ENCODE measurements at regions not wholly inside any gene's neighbourhood (a gene's known extent, or its start where the extent isn't known, plus 50 kb on each side); places are given as distances from the start of the nearest gene placed in this dataset.

DNA sequence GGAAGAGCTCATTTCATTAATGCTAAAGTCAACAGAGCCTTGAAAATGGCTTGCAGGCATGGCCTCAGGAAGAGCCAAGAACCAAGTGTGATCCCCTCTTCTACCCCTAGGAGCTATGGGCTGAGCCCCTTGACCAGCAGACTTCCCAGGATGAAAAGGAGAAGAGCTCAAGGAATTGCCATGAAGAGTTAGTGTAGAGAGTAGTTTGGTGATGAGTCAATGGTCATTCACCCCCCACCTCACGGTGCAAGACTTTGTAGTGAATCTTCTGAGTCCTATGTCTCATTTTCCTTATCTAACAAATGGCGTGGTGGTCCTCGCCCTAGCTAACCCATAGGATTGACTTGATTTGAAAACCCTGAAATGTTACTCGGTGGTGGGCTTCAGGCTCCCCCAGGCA, 422.4 kb upstream of the CADM1 start:
- Histone ChIP-seq H3K4me1 (no peaks in the 10 kb centered on the region), H3K9me3 (no peaks in the 10 kb centered on the region), H3K36me3 (no peaks in the 10 kb centered on the region), H3K27ac (no peak overlapping the region), H3K4me3 (no peak overlapping the region), H3K27me3 (no peaks in the 10 kb centered on the region)
- DNase-seq (ENCODE audit: extremely low spot score in 2 of 2) = no peak
- TF ChIP-seq, protein P1, sequence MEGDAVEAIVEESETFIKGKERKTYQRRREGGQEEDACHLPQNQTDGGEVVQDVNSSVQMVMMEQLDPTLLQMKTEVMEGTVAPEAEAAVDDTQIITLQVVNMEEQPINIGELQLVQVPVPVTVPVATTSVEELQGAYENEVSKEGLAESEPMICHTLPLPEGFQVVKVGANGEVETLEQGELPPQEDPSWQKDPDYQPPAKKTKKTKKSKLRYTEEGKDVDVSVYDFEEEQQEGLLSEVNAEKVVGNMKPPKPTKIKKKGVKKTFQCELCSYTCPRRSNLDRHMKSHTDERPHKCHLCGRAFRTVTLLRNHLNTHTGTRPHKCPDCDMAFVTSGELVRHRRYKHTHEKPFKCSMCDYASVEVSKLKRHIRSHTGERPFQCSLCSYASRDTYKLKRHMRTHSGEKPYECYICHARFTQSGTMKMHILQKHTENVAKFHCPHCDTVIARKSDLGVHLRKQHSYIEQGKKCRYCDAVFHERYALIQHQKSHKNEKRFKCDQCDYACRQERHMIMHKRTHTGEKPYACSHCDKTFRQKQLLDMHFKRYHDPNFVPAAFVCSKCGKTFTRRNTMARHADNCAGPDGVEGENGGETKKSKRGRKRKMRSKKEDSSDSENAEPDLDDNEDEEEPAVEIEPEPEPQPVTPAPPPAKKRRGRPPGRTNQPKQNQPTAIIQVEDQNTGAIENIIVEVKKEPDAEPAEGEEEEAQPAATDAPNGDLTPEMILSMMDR (IDR thresholded peaks at IDR 0.05) = no peak
- intact Hi-C loops (cut with DNase I) = no loop called here

DNA sequence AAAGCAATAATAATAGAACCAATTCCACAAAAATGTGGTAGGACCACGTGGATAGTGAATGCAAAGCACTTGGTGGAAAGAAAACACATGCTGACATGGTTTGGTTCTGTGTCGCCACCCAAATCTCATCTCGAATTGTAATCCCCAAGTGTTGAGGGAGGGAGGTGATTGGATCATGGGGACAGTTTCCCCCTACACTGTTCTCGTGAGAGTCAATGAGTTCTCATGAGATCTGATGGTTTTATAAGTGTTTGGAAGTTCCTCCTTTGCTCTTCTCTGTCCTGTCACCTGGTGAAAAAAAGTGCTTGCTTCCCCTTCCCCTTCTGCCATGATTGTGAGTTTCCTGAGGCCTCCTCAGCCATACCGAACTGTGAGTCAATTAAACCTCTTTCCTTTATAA, 421.9 kb upstream of the CADM1 start:
- H3K4me3 ChIP-seq = no peak overlapping the region
- no peaks in the 10 kb centered on the region for H3K36me3 ChIP-seq
- no peak overlapping the region for H3K27ac ChIP-seq
- H3K4me1 ChIP-seq = no peaks in the 10 kb centered on the region
- H3K27me3 ChIP-seq = no peaks in the 10 kb centered on the region
- intact Hi-C loops (cut with DNase I) = no loop called here
- DNase-seq (ENCODE audit: extremely low spot score in 2 of 2) = no peak
- H3K9me3 ChIP-seq = no peaks in the 10 kb centered on the region
- TF ChIP-seq POLR2A (IDR thresholded peaks at IDR 0.05) (no peak), POLR2AphosphoS5 (IDR thresholded peaks at IDR 0.05; ENCODE audit: insufficient read depth in 1 of 2, low read depth in 1 of 2) (no peak)
- TF ChIP-seq, protein P1 (IDR thresholded peaks at IDR 0.05) = no peak

DNA sequence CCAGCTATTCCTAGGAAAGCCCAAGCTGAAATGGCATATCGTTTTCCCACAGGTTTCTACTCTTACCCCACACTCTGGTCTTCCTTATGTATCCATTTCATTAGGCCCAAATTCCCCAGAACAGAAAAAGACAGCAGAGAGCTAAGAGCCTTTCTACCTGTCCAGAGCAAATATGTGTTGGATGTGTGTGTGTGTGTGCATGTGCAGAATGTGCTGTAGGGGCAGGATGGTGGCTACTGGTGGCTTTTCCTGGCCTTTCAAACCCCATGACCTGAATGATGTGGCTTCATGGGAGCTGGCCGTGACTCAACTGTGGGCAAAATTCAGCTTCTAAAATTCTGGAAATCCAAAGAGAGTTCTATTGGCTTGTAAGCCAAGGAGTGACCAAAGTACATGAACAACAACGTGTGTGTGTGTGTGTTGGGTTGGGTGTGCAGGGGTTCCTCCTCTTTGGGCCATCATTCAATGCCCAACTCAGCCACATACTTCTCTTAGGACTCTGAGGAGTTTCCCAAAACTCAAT, 421.4 kb upstream of the CADM1 start:
- Histone ChIP-seq H3K4me3 (no peak overlapping the region), H3K36me3 (no peaks in the 10 kb centered on the region), H3K27me3 (no peaks in the 10 kb centered on the region), H3K9me3 (no peaks in the 10 kb centered on the region), H3K27ac (no peak overlapping the region), H3K4me1 (no peaks in the 10 kb centered on the region)
- intact Hi-C loops (cut with DNase I) = no loop called here
- DNase-seq (ENCODE audit: extremely low spot score in 2 of 2) = no peak
- TF ChIP-seq, protein P1 (IDR thresholded peaks at IDR 0.05) = no peak
- TF ChIP-seq POLR2A (IDR thresholded peaks at IDR 0.05) = no peak
- TF ChIP-seq POLR2AphosphoS5 (IDR thresholded peaks at IDR 0.05; ENCODE audit: insufficient read depth in 1 of 2, low read depth in 1 of 2) = no peak

DNA sequence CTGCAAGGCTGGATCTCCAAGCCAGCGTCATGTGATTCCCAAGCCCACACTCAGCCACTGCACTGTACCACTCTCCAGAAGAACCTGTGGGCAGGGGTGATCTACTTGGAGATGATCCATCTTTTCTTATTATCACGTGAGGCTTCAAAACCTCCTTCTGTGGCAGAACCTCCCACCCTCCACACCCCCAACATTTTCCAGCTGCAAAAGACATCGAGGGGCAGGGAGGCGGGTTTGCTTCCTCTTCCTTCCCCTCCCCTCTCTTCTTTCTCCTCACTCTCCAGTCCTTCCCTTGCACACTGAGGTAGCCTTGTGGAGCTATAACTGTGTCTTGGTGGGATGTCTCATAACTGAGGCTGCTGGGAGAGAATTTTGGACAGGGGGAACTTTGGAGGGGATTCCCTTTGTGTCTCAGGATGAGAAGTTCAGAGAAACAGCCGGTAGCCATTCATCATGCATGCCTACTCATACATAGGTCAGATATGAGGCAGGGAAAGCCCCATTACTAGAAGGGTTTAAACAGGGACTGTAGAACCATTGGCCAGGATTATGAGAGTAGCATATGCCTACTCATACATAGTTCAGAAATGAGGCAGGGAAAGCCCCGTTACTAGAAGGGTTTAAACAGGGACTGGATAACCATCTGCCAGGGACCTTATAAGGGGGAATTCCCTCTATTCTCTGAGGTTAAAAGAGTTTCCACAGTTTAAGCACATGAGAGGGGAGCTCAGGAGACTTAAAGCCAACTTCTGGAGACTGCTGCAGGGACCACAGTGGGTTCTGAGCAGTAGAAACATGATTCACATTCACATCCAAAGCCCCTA, 420.7 kb upstream of the CADM1 start:
- H3K4me1 ChIP-seq = no peaks in the 10 kb centered on the region
- no peaks in the 10 kb centered on the region for H3K36me3 ChIP-seq
- intact Hi-C loops (cut with DNase I) = no loop called here
- no peak overlapping the region for H3K4me3 ChIP-seq
- H3K27ac ChIP-seq = no peak overlapping the region
- TF ChIP-seq POLR2AphosphoS5 (IDR thresholded peaks at IDR 0.05; ENCODE audit: insufficient read depth in 1 of 2, low read depth in 1 of 2) (no peak), POLR2A (IDR thresholded peaks at IDR 0.05) (no peak)
- TF ChIP-seq, protein P1 (IDR thresholded peaks at IDR 0.05) = no peak
- no peaks in the 10 kb centered on the region for H3K27me3 ChIP-seq
- no peaks in the 10 kb centered on the region for H3K9me3 ChIP-seq
- DNase-seq (ENCODE audit: extremely low spot score in 2 of 2) = no peak

DNA sequence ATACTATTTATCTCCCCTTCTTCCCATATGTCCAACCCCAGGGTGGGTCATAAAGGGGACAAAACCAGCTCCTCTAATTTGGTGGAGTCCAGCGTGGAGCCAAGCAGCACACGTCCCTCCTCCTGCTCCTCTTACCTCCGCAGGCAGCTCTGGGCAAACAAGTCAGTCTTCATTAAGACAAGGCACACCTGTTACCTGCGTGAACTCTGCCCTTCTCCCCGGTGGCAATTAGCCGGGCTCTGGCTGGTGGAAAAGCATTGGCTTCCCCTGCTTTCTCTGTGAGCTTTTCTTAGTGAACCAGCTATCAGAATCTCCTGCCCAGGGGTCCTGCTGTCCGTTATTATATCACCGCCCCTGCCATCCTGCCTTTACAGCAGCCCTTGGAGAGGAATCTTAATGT, 418.7 kb upstream of the CADM1 start:
- H3K4me3 ChIP-seq = no peak overlapping the region
- no peak overlapping the region for H3K27ac ChIP-seq
- no peaks in the 10 kb centered on the region for H3K4me1 ChIP-seq
- no peaks in the 10 kb centered on the region for H3K9me3 ChIP-seq
- DNase-seq (ENCODE audit: extremely low spot score in 2 of 2) = no peak
- TF ChIP-seq, protein P1 (IDR thresholded peaks at IDR 0.05) = no peak
- no peak for TF ChIP-seq POLR2A (IDR thresholded peaks at IDR 0.05)
- TF ChIP-seq POLR2AphosphoS5 (IDR thresholded peaks at IDR 0.05; ENCODE audit: insufficient read depth in 1 of 2, low read depth in 1 of 2) = no peak
- H3K36me3 ChIP-seq = no peaks in the 10 kb centered on the region
- intact Hi-C loops (cut with DNase I) = no loop called here
- H3K27me3 ChIP-seq = no peaks in the 10 kb centered on the region
